Thymus (tissue), 11 donors: ENCODE measurements at regions not wholly inside any gene's neighbourhood (a gene's known extent, or its start where the extent isn't known, plus 50 kb on each side); places are given as distances from the start of the nearest gene placed in this dataset.

Experiments used
- DNase-seq, 9 donors: peaks; one replicate each; pipeline ENCODE4 v3.0.0-alpha.2; 2013; ENCODE audit warnings: low spot score in 9 of 9, low read depth in 6 of 9, missing footprints in 1 of 9
- H3K27ac ChIP-seq, 2 donors: one replicate each; pipeline ENCODE4 v1.5.1; 2013; ENCODE audit warnings: control low read depth in 1 of 2, low read depth in 1 of 2, low read length in 1 of 2, mild to moderate bottlenecking in 1 of 2, moderate library complexity in 1 of 2
- H3K27me3 ChIP-seq, 2 donors: one replicate each; pipeline ENCODE4 v1.5.1; 2013; ENCODE audit warnings: low read length in 1 of 2; ENCODE audit not compliant: control insufficient read depth in 2 of 2, insufficient read depth in 1 of 2
- H3K36me3 ChIP-seq, 2 donors: one replicate each; pipeline ENCODE4 v1.5.1; 2013; ENCODE audit warnings: low read length in 1 of 2, mild to moderate bottlenecking in 1 of 2, moderate library complexity in 1 of 2; ENCODE audit not compliant: control insufficient read depth in 2 of 2, insufficient read depth in 2 of 2
- H3K4me1 ChIP-seq, 2 donors: one replicate each; pipeline ENCODE4 v1.5.1; 2013; ENCODE audit warnings: low read length in 2 of 2; ENCODE audit not compliant: control insufficient read depth in 2 of 2, insufficient read depth in 2 of 2
- H3K4me3 ChIP-seq, 2 donors: one replicate each; pipeline ENCODE4 v1.5.1; 2013; ENCODE audit warnings: low read length in 2 of 2, control low read depth in 1 of 2, mild to moderate bottlenecking in 1 of 2
- H3K9me3 ChIP-seq, 2 donors: one replicate each; pipeline ENCODE4 v1.5.1; 2013; ENCODE audit warnings: low read length in 1 of 2, mild to moderate bottlenecking in 1 of 2; ENCODE audit not compliant: control insufficient read depth in 2 of 2, insufficient read depth in 1 of 2
- WGBS: extraction: QIAGEN DNeasy Blood & Tissue Kit; methylation state at CpG from one replicate; pipeline ENCODE4 v1.1.7; 2013; 5-methylcytosine and 5-hydroxymethylcytosine counted together
- donor health status: healthy.

GRCh38 chr10:78868456-78868855 is 200.3 kb upstream of the ZMIZ1 start:
- Histone ChIP-seq H3K27ac (no peak overlapping the region), H3K4me3 (no peak overlapping the region), H3K36me3 (no peaks in the 10 kb centered on the region), H3K27me3 (peaks cover 0 to 13% of the 10 kb centered on the region in 2 donors), H3K4me1 (no peaks in the 10 kb centered on the region), H3K9me3 (no peaks in the 10 kb centered on the region)
- WGBS: 95% methylated on average over 5 of the region's 5 CpGs
- no peak for DNase-seq

DNA sequence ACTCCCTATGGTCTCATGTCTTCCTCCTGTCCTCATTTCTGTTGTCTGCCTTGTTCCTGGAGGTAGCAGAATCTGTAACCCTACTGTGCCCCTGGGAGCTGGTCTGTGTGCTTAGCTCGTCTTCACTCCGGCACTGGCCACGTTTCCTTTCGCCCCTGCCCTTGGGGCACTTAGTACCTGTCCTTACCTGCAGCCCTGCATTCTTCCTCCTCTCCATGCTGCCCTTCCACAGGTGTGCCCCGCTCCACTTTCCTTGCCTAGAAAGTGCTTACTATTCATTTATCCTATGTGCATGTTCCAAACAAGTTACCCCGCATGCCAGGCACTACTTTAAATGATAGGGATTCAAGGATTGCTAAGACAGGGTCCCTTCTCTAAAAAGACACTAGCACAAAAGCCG is 199.9 kb upstream of the ZMIZ1 start:
- H3K36me3 ChIP-seq: no peaks in the 10 kb centered on the region
- no peak for DNase-seq
- H3K27ac ChIP-seq: no peak overlapping the region
- 97% methylated on average over 7 of the region's 7 CpGs for WGBS
- no peaks in the 10 kb centered on the region for H3K9me3 ChIP-seq
- H3K27me3 ChIP-seq: peaks cover 0 to 13% of the 10 kb centered on the region in 2 donors
- H3K4me3 ChIP-seq: no peak overlapping the region
- H3K4me1 ChIP-seq: no peaks in the 10 kb centered on the region

DNA sequence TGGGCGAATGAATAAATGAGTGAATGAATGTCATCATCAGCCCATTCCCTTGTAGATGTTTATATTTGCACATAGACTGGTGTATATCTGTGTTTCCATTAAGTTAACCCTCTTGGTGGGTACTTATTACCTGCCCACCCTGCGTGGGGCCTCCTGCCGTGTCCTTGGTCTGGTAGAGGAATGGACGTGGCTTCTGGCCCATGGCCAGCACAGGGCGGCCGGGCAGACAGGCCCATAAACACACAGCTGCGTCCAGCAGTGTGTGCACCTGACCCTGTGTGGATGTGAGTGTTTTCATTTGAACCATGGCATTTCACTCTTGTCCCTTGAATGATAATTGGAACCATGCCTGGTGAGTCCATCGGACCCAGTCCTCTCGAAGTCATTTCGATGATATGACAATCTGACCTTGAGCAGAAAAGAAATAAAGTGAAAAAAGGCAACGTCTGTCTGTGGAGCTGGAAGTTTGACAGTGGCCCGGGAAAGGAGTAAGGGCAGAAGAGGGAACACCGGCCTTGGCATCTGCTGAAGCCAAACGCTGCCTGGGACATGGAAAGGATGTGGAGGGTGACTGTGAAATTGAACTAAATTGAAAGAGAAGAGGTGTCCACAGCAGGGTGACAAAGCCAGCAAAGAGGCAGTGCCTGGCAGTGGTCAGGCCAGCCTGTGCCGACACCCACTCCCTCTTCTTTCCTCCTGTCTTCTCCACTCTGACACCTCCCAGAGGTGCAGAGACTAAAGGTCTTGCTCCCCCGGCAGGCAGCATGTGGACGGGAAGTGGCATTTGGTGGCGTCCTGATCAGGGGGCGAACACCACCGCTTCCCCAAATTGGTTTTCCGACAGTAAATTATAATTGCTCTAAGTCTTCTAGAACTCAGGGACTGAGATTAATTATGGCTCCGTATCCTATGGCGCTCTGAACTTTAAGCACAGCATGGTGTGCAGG is 199.0 kb upstream of the ZMIZ1 start:
- Histone ChIP-seq H3K4me3 (no peak overlapping the region), H3K9me3 (no peaks in the 10 kb centered on the region), H3K4me1 (no peaks in the 10 kb centered on the region), H3K27me3 (peaks cover 0 to 13% of the 10 kb centered on the region in 2 donors), H3K27ac (no peak overlapping the region), H3K36me3 (no peaks in the 10 kb centered on the region)
- WGBS: 67% methylated on average over 23 of the region's 23 CpGs
- DNase-seq: no peak

GRCh38 chr10:78870458-78870857 is 198.3 kb upstream of the ZMIZ1 start:
- no peaks in the 10 kb centered on the region for H3K36me3 ChIP-seq
- H3K27ac ChIP-seq: no peak overlapping the region
- 75% methylated on average over 3 of the region's 3 CpGs for WGBS
- H3K4me1 ChIP-seq: no peaks in the 10 kb centered on the region
- H3K9me3 ChIP-seq: no peaks in the 10 kb centered on the region
- DNase-seq: no peak
- H3K4me3 ChIP-seq: no peak overlapping the region
- H3K27me3 ChIP-seq: peaks cover 0 to 13% of the 10 kb centered on the region in 2 donors

- no peak for DNase-seq
- no peak overlapping the region for H3K4me3 ChIP-seq
- WGBS: 97% methylated on average over 3 of the region's 3 CpGs
Observed at GRCh38 chr10:78871796-78872195, 197.0 kb upstream of the ZMIZ1 start.

DNA sequence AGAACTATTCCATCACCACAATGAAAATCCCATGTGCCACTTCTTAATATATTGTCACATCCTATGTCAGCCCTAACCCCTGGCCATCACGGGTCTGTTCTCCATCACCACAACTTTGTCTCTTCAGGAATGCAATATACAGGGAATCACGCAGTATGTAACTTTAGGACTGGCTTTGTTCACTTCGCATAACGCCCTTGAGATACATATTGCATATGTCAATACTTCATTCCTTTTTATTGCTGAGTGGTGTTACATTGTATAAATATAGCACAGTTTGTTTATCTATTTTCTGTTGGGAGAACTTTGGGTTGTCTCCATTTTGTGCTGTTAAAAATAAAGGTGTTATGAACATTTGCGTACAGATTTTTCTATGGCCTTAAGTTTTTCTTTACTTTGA is 195.4 kb upstream of the ZMIZ1 start:
- H3K4me1 ChIP-seq: no peaks in the 10 kb centered on the region
- H3K27ac ChIP-seq: no peak overlapping the region
- no peaks in the 10 kb centered on the region for H3K9me3 ChIP-seq
- H3K36me3 ChIP-seq: no peaks in the 10 kb centered on the region
- no peak overlapping the region for H3K4me3 ChIP-seq
- WGBS: 98% methylated on average over 5 of the region's 5 CpGs
- H3K27me3 ChIP-seq: peaks cover 0 to 13% of the 10 kb centered on the region in 2 donors
- no peak for DNase-seq

More at GRCh38 chr10:78871796-78872195, 197.0 kb upstream of the ZMIZ1 start:
- no peaks in the 10 kb centered on the region for H3K36me3 ChIP-seq
- H3K27me3 ChIP-seq: peaks cover 0 to 13% of the 10 kb centered on the region in 2 donors
- no peak overlapping the region for H3K27ac ChIP-seq
- H3K9me3 ChIP-seq: no peaks in the 10 kb centered on the region
- no peaks in the 10 kb centered on the region for H3K4me1 ChIP-seq

DNA sequence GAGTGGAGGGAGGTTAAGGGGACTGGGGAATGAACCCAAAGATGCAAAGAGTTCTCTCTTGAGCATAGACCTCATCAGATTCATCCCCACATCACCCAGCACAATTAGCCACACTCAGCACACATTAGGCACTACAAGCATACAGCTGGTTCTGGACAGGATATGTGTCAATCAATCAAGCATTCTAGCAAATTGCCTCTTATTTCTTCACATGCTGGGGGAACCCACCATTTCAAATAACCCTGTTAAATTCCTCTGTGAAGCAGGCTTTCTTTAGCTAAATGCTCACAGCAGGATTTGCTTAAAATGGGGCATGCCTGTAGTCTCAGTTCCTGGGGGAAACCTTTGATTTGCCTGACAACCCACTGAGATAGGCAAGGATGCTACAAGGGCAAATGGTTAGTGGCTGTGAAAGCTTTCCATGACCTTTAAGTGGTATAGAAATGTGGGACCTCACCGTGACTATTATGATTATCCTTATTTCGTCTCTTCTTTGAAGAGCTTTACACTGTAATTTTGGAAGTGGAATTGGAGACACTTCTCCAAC is 193.4 kb upstream of the ZMIZ1 start:
- H3K9me3 ChIP-seq: no peaks in the 10 kb centered on the region

DNA sequence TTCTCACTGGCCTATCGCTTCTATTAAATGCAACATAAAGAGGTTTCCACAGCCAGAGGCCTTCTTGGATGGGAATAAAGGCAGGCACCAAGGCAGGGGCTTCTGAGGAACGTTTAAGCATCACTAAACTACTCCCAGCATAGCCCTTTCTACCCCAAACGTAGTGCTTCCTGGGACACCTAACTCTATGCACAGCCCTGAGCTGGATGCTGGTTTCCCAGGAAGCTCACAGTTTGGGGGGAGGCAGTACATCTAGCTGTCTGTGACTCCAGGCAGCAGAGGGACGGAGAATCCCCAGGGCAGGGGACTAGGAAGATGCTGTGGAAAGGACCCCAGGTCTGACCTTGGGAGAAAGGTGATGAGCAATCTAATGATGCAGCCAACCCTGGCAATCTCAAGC is 192.8 kb upstream of the ZMIZ1 start:
- WGBS: 93% methylated on average over 4 of the region's 4 CpGs
- Histone ChIP-seq H3K4me1 (no peaks in the 10 kb centered on the region), H3K4me3 (no peak overlapping the region), H3K36me3 (no peaks in the 10 kb centered on the region), H3K27me3 (no peaks in the 10 kb centered on the region), H3K27ac (no peak overlapping the region), H3K9me3 (no peaks in the 10 kb centered on the region)
- no peak for DNase-seq

More for the DNA sequence above, 193.4 kb upstream of the ZMIZ1 start:
- Histone ChIP-seq H3K27me3 (peaks cover 0 to 3% of the 10 kb centered on the region in 2 donors), H3K4me3 (no peak overlapping the region), H3K27ac (no peak overlapping the region), H3K36me3 (no peaks in the 10 kb centered on the region), H3K4me1 (no peaks in the 10 kb centered on the region)
- WGBS: 96% methylated on average over 2 of the region's 2 CpGs
- DNase-seq: no peak

DNA sequence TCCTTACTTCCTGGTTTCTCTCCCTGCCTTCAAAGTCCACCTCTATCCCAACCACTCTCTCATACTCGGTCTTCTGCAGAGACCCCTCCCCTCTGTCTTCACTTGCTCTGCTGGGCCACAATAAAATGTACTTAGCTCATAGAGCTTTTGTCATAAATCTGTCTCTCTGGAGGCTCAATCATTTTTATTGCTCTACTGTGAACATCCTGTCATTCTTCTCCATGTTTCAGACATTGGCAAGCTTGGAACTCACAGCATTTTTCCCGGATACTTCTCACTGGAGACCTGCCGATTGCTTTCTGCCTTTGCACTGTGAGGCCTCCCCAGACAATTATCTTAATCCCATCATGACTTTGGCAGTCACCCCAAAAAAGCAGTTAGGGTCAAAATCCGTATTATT is 192.3 kb upstream of the ZMIZ1 start:
- Histone ChIP-seq H3K4me1 (no peaks in the 10 kb centered on the region), H3K4me3 (no peak overlapping the region), H3K9me3 (no peaks in the 10 kb centered on the region), H3K27ac (no peak overlapping the region), H3K36me3 (no peaks in the 10 kb centered on the region), H3K27me3 (no peaks in the 10 kb centered on the region)
- 93% methylated on average over 4 of the region's 4 CpGs for WGBS
- no peak for DNase-seq
